HEK293 (cell line): ENCODE measurements at regions not wholly inside any gene's neighbourhood (a gene's known extent, or its start where the extent isn't known, plus 50 kb on each side); places are given as distances from the start of the nearest gene placed in this dataset.

ENCODE experiments used
- BCL11A ChIP-seq: fragments of 450-650 bp; formaldehyde crosslinking; IDR thresholded peaks from 2 replicates; pipeline ENCODE4 v1.5.1; 2016; ENCODE audit warnings: low read depth, missing biosample characterization, missing genetic modification characterization
- GLI2 ChIP-seq: fragments of 450-650 bp; formaldehyde crosslinking; IDR thresholded peaks from 2 replicates; pipeline ENCODE4; 2017; ENCODE audit warnings: missing biosample characterization, missing genetic modification characterization, low read depth, borderline replicate concordance
- GLIS1 ChIP-seq: fragments of 450-650 bp; formaldehyde crosslinking; IDR thresholded peaks from 2 replicates; pipeline ENCODE4 v1.5.1; 2016; ENCODE audit warnings: missing biosample characterization, missing genetic modification characterization
- HIC1 ChIP-seq: fragments of 450-650 bp; formaldehyde crosslinking; IDR thresholded peaks from 2 replicates; pipeline ENCODE4 v1.5.1; 2016; ENCODE audit warnings: missing biosample characterization, missing genetic modification characterization
- HOXC10 ChIP-seq: sonication (generic); formaldehyde crosslinking; IDR thresholded peaks from 2 replicates; pipeline ENCODE4 v1.8.1; 2023; ENCODE audit warnings: mild to moderate bottlenecking, missing genetic modification reagents
- KLF17 ChIP-seq: fragments of 450-650 bp; formaldehyde crosslinking; IDR thresholded peaks from 2 replicates; pipeline ENCODE4 v1.5.1; 2016; ENCODE audit warnings: missing biosample characterization, missing genetic modification characterization
- KLF8 ChIP-seq: fragments of 450-650 bp; formaldehyde crosslinking; IDR thresholded peaks from 2 replicates; pipeline ENCODE4 v1.5.1; 2016; ENCODE audit warnings: missing biosample characterization, missing genetic modification characterization
- OSR2 ChIP-seq: fragments of 450-650 bp; formaldehyde crosslinking; IDR thresholded peaks from 2 replicates; pipeline ENCODE4 v1.5.1; 2016; ENCODE audit warnings: missing biosample characterization, missing genetic modification characterization
- PRDM6 ChIP-seq: fragments of 450-650 bp; formaldehyde crosslinking; IDR thresholded peaks from 2 replicates; pipeline ENCODE4 v1.5.1; 2017; ENCODE audit warnings: missing biosample characterization, missing genetic modification characterization
- SP3 ChIP-seq: fragments of 450-650 bp; formaldehyde crosslinking; IDR thresholded peaks from 2 replicates; pipeline ENCODE4 v1.5.1; 2016; ENCODE audit warnings: missing biosample characterization, missing genetic modification characterization
- SP7 ChIP-seq: fragments of 450-650 bp; formaldehyde crosslinking; IDR thresholded peaks from 2 replicates; pipeline ENCODE4 v1.5.1; 2016; ENCODE audit warnings: missing biosample characterization, missing genetic modification characterization
- WT1 ChIP-seq: fragments of 450-650 bp; formaldehyde crosslinking; IDR thresholded peaks from 2 replicates; pipeline ENCODE4 v1.5.1; 2016; ENCODE audit warnings: missing biosample characterization, missing genetic modification characterization
- YY1 ChIP-seq: fragments of 450-650 bp; formaldehyde crosslinking; IDR thresholded peaks from 2 replicates; pipeline ENCODE4 v1.5.1; 2018; ENCODE audit warnings: missing biosample characterization, missing genetic modification characterization
- ZBTB17 ChIP-seq: fragments of 450-650 bp; formaldehyde crosslinking; IDR thresholded peaks from 2 replicates; pipeline ENCODE4 v1.5.1; 2016; ENCODE audit warnings: missing biosample characterization, missing genetic modification characterization
- ZIC2 ChIP-seq: fragments of 450-650 bp; formaldehyde crosslinking; IDR thresholded peaks from 2 replicates; pipeline ENCODE4 v1.5.1; 2016; ENCODE audit warnings: missing biosample characterization, missing genetic modification characterization
- ZNF112 ChIP-seq: fragments of 450-650 bp; formaldehyde crosslinking; IDR thresholded peaks from 2 replicates; pipeline ENCODE4 v1.5.0; 2017; ENCODE audit warnings: missing biosample characterization, missing genetic modification characterization
- ZNF132 ChIP-seq: fragments of 450-650 bp; formaldehyde crosslinking; IDR thresholded peaks from 2 replicates; pipeline ENCODE4 v1.5.1; 2017; ENCODE audit warnings: missing biosample characterization, missing genetic modification characterization, borderline replicate concordance
- ZNF184 ChIP-seq: fragments of 450-650 bp; IDR thresholded peaks from 2 replicates; pipeline ENCODE4 v1.5.1; 2018; ENCODE audit warnings: missing biosample characterization, mild to moderate bottlenecking, missing genetic modification characterization
- ZNF223 ChIP-seq: fragments of 450-650 bp; formaldehyde crosslinking; IDR thresholded peaks from 2 replicates; pipeline ENCODE4 v1.5.1; 2016; ENCODE audit warnings: missing biosample characterization, missing genetic modification characterization
- ZNF266 ChIP-seq: fragments of 450-650 bp; formaldehyde crosslinking; IDR thresholded peaks from 2 replicates; pipeline ENCODE4 v1.5.1; 2016; ENCODE audit warnings: missing biosample characterization, missing genetic modification characterization, low read depth
- ZNF366 ChIP-seq: fragments of 450-650 bp; formaldehyde crosslinking; conservative IDR thresholded peaks from 2 replicates; pipeline ENCODE4 v1.5.1; 2016; ENCODE audit warnings: missing biosample characterization, missing genetic modification characterization
- ZNF394 ChIP-seq: fragments of 450-650 bp; formaldehyde crosslinking; IDR thresholded peaks from 2 replicates; pipeline ENCODE4 v1.5.1; 2016; ENCODE audit warnings: missing biosample characterization, missing genetic modification characterization, mild to moderate bottlenecking, moderate library complexity, borderline replicate concordance
- TF ChIP-seq, protein P1 (sequence below): fragments of 450-650 bp; formaldehyde crosslinking; IDR thresholded peaks from 2 replicates; pipeline ENCODE4 v1.5.1; 2016; ENCODE audit warnings: missing biosample characterization, missing genetic modification characterization
- TF ChIP-seq, protein P2 (sequence below): fragments of 450-650 bp; formaldehyde crosslinking; IDR thresholded peaks from 2 replicates; pipeline ENCODE4 v1.5.1; 2017; ENCODE audit warnings: missing biosample characterization, missing genetic modification characterization
- TF ChIP-seq, protein P3 (sequence below): fragments of 450-650 bp; formaldehyde crosslinking; IDR thresholded peaks from 2 replicates; pipeline ENCODE4 v1.5.1; 2016; ENCODE audit warnings: missing biosample characterization, missing genetic modification characterization
- TF ChIP-seq, protein P4 (sequence below): fragments of 450-650 bp; formaldehyde crosslinking; IDR thresholded peaks from 2 replicates; pipeline ENCODE4 v1.5.1; 2017; ENCODE audit warnings: missing biosample characterization, missing genetic modification characterization

GRCh38 chr15:70569714-70570231 is 193.6 kb downstream of the UACA start (continued):
- TF ChIP-seq HIC1 (tag by site-specific recombination) (peak; percentile 50; the same call in 1 of the 2 replicates), ZNF132 (no peak), OSR2 (peak; percentile 77), BCL11A (0 out of 2 replicates have a peak, but pooled peaks have one; percentile 16), ZIC2 (tag by site-specific recombination) (peak; percentile 21; the same call in 1 of the 2 replicates), ZBTB17 (0 out of 2 replicates have a peak, but pooled peaks have one; percentile 20), GLI2 (tag by site-specific recombination) (peak; percentile 46; the same call in 1 of the 2 replicates), SP7 (tag by site-specific recombination) (peak; percentile 100), ZNF184 (0 out of 2 replicates have a peak, but pooled peaks have one; percentile 10), YY1 (no peak), KLF8 (peak; percentile 91), ZNF266 (no peak), GLIS1 (tag by site-specific recombination) (peak; percentile 93), ZNF112 (no peak), HOXC10 (CRISPR knock-in tag) (no peak), ZNF223 (no peak), ZNF394 (peak; percentile 90), SP3 (tag by site-specific recombination) (peak; percentile 67), PRDM6 (tag by site-specific recombination) (peak; percentile 36), WT1 (peak; percentile 94), KLF17 (peak; percentile 95), ZNF366 (tag by site-specific recombination) (peak; percentile 95)
- TF ChIP-seq, protein P1, sequence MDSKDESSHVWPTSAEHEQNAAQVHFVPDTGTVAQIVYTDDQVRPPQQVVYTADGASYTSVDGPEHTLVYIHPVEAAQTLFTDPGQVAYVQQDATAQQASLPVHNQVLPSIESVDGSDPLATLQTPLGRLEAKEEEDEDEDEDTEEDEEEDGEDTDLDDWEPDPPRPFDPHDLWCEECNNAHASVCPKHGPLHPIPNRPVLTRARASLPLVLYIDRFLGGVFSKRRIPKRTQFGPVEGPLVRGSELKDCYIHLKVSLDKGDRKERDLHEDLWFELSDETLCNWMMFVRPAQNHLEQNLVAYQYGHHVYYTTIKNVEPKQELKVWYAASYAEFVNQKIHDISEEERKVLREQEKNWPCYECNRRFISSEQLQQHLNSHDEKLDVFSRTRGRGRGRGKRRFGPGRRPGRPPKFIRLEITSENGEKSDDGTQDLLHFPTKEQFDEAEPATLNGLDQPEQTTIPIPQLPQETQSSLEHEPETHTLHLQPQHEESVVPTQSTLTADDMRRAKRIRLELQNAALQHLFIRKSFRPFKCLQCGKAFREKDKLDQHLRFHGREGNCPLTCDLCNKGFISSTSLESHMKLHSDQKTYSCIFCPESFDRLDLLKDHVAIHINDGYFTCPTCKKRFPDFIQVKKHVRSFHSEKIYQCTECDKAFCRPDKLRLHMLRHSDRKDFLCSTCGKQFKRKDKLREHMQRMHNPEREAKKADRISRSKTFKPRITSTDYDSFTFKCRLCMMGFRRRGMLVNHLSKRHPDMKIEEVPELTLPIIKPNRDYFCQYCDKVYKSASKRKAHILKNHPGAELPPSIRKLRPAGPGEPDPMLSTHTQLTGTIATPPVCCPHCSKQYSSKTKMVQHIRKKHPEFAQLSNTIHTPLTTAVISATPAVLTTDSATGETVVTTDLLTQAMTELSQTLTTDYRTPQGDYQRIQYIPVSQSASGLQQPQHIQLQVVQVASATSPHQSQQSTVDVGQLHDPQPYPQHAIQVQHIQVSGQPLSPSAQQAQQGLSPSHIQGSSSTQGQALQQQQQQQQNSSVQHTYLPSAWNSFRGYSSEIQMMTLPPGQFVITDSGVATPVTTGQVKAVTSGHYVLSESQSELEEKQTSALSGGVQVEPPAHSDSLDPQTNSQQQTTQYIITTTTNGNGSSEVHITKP (tag by site-specific recombination): peak; percentile 33
- TF ChIP-seq, protein P2, sequence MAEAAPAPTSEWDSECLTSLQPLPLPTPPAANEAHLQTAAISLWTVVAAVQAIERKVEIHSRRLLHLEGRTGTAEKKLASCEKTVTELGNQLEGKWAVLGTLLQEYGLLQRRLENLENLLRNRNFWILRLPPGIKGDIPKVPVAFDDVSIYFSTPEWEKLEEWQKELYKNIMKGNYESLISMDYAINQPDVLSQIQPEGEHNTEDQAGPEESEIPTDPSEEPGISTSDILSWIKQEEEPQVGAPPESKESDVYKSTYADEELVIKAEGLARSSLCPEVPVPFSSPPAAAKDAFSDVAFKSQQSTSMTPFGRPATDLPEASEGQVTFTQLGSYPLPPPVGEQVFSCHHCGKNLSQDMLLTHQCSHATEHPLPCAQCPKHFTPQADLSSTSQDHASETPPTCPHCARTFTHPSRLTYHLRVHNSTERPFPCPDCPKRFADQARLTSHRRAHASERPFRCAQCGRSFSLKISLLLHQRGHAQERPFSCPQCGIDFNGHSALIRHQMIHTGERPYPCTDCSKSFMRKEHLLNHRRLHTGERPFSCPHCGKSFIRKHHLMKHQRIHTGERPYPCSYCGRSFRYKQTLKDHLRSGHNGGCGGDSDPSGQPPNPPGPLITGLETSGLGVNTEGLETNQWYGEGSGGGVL (tag by site-specific recombination): peak; percentile 60
- TF ChIP-seq, protein P3, sequence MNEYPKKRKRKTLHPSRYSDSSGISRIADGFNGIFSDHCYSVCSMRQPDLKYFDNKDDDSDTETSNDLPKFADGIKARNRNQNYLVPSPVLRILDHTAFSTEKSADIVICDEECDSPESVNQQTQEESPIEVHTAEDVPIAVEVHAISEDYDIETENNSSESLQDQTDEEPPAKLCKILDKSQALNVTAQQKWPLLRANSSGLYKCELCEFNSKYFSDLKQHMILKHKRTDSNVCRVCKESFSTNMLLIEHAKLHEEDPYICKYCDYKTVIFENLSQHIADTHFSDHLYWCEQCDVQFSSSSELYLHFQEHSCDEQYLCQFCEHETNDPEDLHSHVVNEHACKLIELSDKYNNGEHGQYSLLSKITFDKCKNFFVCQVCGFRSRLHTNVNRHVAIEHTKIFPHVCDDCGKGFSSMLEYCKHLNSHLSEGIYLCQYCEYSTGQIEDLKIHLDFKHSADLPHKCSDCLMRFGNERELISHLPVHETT (tag by site-specific recombination): peak; percentile 65; the same call in 1 of the 2 replicates
- TF ChIP-seq, protein P4, sequence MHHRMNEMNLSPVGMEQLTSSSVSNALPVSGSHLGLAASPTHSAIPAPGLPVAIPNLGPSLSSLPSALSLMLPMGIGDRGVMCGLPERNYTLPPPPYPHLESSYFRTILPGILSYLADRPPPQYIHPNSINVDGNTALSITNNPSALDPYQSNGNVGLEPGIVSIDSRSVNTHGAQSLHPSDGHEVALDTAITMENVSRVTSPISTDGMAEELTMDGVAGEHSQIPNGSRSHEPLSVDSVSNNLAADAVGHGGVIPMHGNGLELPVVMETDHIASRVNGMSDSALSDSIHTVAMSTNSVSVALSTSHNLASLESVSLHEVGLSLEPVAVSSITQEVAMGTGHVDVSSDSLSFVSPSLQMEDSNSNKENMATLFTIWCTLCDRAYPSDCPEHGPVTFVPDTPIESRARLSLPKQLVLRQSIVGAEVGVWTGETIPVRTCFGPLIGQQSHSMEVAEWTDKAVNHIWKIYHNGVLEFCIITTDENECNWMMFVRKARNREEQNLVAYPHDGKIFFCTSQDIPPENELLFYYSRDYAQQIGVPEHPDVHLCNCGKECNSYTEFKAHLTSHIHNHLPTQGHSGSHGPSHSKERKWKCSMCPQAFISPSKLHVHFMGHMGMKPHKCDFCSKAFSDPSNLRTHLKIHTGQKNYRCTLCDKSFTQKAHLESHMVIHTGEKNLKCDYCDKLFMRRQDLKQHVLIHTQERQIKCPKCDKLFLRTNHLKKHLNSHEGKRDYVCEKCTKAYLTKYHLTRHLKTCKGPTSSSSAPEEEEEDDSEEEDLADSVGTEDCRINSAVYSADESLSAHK (tag by site-specific recombination): no peak
